Uterus (tissue), 2 donors: ENCODE measurements at regions not wholly inside any gene's neighbourhood (a gene's known extent, or its start where the extent isn't known, plus 50 kb on each side); places are given as distances from the start of the nearest gene placed in this dataset.

Source experiments
- POLR2A ChIP-seq, 2 donors: fragments of 450-650 bp; IDR thresholded peaks; one replicate each; pipeline ENCODE4 v1.6.1; 2016; ENCODE audit warnings: antibody characterized with exemption in 2 of 2, mild to moderate bottlenecking in 1 of 2, moderate library complexity in 1 of 2
- TF ChIP-seq, protein P1 (sequence below), 4 experiments: fragments of 200-600 bp in 2 of 4; fragments of 450-650 bp in 2 of 4; sonication (generic) in 2 of 4; IDR thresholded peaks; one replicate each; pipeline ENCODE4 v1.5.1; 2016 to 2019; ENCODE audit warnings: antibody characterized with exemption in 4 of 4, mild to moderate bottlenecking in 2 of 4, moderate library complexity in 1 of 4

DNA sequence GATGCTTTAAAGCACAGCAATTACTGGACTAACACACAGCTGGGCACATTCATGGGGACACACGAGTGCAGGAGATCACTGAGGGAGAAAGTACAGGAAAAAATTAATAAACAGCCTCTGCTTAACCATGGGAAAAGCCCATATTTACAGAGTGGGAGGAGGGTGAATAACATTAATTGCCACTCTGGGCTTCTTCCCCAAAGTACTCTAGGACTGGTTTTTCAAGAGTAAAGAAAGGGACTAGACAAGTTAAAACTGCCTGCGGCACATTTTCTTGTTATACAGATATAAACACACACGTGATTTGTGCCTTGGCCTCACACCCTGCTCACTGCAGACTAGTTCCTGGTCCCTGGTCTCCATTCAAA lies 179.7 kb upstream of the TET2 start:
- no peak for TF ChIP-seq POLR2A (IDR thresholded peaks at IDR 0.05)
- TF ChIP-seq, protein P1, sequence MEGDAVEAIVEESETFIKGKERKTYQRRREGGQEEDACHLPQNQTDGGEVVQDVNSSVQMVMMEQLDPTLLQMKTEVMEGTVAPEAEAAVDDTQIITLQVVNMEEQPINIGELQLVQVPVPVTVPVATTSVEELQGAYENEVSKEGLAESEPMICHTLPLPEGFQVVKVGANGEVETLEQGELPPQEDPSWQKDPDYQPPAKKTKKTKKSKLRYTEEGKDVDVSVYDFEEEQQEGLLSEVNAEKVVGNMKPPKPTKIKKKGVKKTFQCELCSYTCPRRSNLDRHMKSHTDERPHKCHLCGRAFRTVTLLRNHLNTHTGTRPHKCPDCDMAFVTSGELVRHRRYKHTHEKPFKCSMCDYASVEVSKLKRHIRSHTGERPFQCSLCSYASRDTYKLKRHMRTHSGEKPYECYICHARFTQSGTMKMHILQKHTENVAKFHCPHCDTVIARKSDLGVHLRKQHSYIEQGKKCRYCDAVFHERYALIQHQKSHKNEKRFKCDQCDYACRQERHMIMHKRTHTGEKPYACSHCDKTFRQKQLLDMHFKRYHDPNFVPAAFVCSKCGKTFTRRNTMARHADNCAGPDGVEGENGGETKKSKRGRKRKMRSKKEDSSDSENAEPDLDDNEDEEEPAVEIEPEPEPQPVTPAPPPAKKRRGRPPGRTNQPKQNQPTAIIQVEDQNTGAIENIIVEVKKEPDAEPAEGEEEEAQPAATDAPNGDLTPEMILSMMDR (IDR thresholded peaks at IDR 0.05) = no peak
